HG03095 (cell line): ENCODE measurements at regions not wholly inside any gene's neighbourhood (a gene's known extent, or its start where the extent isn't known, plus 50 kb on each side); places are given as distances from the start of the nearest gene placed in this dataset.

Experiments used
- ATAC-seq: cut with Tn5 transposase; IDR thresholded peaks from one replicate; pipeline ENCODE4 v1.9.1; 2021; ENCODE audit warnings: moderate library complexity; ENCODE audit not compliant: unreplicated experiment

DNA sequence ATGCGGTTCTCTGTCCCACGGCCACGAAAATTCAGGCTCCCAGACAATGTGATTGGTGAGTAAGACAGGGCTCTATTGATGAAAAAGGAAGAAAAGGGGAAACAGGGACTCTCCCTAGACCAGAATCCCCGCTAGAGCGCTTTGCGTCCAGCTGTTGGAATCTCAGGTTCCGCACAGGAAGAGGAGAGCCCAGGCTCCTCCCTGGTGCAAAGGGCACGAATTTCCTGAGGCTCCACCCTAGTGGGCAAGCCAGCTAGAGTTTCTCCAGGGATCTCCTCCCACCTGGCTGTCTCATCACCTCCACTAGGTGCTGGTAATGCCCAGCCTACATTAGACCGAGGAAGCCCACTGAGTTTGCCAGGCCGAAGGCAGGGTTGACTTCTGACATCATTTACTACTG is 135.9 kb upstream of the SOX4 start:
- no peak for ATAC-seq

DNA sequence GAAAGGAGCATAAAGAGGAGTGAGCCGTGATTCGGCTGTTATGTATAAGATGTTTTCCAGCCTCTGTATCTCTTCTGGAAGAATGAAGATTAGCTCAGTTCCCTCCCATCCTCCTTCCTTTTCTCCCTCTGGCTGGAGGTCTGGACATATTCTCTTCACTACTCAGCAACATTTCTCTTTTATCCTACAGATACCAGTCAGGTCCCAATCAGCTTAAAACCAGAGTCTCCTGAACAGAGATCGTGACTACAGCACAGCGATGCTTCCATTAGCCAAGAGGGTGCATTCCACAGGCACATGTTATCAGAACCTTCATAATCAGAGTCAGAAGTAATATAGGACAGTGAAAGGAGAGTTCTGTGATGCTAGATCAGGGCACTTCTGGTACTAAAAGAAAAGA is 133.9 kb upstream of the SOX4 start:
- ATAC-seq: no peak

DNA sequence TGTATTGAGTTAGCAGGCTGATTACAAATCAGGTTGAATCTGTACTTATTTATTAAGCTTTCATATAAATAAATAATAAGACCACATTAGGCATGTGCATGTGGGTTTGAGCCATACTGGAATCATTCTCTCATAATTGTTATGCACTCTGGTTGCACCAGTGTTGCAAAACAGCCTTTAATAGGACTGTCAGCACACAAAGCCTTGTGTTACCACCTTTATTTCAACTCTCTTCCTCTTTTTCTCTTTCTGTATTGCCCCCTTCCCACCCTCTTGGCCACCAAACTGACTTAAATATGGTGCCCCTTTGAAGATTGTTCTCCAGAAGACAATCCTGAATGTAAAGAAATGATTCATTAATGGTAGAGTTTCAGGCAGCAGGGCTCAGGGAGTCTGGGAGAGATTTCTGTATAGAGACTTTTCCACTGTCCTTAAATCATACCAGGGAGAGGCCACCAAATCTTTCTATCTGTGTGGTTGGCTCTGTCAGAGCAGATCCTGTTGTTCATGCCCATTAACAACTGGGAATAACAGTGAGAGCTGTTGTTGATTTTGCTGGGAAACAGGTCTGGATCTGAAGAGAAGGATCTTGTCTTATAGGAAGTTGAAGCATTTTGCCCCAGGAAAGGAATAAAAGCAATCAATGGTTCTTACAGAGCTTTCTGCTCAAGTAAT is 131.6 kb upstream of the SOX4 start:
- ATAC-seq: no peak

GRCh38 chr6:21462519-21462852 is 131.1 kb upstream of the SOX4 start:
- no peak for ATAC-seq

DNA sequence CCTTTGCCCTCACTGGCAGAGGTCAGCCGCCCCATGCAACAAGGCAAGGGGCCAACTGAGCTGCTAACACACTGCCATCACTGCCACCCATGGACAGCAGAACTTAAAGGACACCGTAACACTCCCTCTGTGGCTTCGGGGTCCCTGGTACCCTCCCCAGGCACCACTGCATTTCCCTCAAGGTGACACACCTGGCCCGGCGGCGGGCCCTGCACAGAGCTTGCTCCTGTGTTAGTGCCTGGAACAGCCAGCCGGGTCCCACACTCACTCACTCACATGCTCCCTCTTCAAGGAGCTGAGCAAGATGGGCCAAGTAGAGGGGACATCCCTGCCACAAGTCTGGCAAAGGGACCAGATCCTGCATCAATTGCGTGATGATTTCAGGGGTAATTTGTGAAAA is 126.5 kb upstream of the SOX4 start:
- ATAC-seq: no peak

GRCh38 chr6:21468461-21468860 is 125.1 kb upstream of the SOX4 start:
- no peak for ATAC-seq

- ATAC-seq: no peak
These were observed 124.3 kb upstream of the SOX4 start for GRCh38 chr6:21469213-21469612.

- ATAC-seq: no peak
These were observed 117.4 kb upstream of the SOX4 start for GRCh38 chr6:21476112-21476511.

- ATAC-seq: no peak
These were observed 115.1 kb upstream of the SOX4 start for GRCh38 chr6:21478411-21478810.

DNA sequence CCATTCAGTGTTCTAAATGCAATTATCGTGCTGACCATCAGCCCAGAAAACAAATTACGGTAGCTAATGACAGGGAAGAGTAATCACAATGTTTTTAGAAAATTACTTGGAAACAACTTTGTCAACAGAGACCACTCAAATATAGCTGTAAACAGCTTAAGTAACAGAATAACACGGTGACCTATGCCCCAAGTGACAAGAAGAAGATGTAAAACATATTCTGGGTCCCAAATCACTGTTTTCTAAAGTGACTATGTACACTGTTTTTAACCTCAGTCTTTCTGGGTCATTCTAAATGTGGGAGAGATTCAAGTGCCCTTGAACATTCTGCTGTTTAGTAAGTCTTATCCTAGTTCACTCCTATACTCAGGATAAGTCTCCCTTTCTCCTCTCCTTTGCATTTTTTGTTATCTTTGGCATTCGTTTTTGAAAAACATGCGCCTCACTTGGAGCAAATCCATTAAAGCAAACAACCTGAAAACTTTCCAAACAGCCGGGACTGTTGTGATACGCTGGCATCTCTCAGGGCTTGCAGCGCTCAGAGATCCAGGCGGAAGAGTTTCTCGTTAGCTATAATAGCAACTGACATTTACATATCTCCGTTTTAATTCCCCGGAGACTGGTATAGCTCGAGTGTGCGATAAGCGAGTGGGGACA is 114.5 kb upstream of the SOX4 start:
- no peak for ATAC-seq

DNA sequence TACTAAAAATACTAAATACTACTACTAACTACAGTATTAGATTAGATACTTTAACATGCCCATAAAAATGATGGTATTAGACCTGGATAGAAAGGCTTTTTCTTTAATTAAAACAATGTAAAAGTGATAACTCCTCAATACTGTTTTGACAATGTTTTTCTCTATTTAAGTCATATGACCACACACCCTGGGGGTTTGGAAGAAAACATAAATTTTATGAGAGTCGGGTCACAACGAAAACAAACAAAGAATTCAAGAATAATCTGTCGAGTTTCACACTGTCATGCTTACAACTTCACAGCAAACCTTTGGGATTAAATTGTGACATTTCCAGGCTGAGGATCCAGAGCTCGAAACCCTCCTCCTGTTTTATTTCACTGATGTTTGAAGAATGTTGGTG is 107.4 kb upstream of the SOX4 start:
- ATAC-seq: no peak

DNA sequence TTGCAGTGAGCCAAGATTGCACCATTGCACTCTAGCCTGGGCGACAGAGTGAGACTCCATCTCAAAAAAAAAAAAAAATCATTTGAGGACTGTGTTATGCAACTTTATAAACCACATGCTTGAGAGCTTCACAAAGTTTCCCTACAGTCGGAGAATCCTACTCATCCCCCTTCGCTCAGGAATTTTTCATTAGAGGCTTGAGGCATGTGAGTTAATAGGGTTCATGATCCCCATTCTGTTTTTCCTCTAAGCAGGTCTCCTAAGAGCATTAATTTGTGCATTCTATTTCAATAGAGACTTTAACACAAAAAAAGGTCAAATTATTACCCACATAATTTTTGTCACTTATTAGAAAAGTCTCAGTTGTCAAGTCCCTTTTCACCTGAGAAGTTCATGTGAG is 103.7 kb upstream of the SOX4 start:
- ATAC-seq: no peak

- ATAC-seq: no peak
These were observed 101.6 kb upstream of the SOX4 start for GRCh38 chr6:21491955-21492354.

- ATAC-seq: no peak
These were observed 99.0 kb upstream of the SOX4 start for GRCh38 chr6:21494505-21494904.

GRCh38 chr6:21496196-21496595 is 97.4 kb upstream of the SOX4 start:
- no peak for ATAC-seq

DNA sequence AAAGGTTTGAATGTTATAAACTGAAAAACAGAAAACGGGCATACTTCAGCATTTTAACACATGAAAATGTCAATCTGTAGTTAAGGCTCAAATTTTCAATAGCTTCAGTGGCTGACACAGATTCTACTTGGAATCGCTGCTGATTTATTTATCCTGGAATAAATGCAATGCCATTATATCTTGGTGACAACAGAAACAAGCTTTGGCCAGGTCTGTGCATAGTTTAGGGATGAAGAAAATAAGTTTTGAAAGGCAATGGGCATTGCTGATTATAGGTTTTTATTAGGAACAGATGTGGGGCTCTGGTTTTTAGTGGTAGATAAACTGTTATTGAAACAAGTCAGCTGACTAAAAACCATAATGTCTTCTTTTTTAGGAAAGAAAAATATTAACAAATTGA is 96.8 kb upstream of the SOX4 start:
- no peak for ATAC-seq

DNA sequence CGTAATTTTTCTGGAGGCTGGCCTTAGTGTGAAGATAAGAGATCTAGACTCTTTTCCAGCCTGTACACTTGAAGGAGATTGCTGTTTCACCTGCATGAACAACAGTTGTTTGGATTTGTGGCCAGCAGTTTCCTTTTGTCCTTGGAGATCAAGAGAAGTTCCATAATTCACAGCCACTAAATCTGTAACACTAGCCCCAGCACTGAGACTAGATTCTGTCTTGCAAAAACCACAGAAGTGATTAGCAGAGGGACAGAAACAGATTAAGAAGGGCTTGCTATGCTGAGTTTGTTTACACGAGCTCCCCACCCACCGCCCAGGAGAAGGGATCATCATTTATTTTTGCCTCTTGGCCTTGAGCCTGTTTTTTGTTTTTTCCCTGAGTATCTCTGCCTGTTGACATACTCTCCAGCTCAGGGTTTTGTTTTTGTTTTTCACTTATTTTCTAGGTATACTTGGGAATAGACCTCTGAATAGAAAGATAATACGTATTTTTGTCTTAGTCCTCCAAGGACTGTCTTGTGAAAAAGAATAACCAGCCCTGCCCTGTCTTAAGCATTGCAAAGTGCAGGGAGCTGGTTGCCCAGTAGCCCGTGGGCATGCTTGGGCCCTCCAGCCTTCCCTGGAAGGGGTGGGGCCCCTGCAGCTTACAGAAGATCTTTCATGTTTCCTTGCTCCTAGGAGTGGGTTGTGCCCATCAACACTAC is 93.1 kb upstream of the SOX4 start:
- no peak for ATAC-seq

- no peak for ATAC-seq
These were observed 92.6 kb upstream of the SOX4 start for GRCh38 chr6:21501021-21501354.

DNA sequence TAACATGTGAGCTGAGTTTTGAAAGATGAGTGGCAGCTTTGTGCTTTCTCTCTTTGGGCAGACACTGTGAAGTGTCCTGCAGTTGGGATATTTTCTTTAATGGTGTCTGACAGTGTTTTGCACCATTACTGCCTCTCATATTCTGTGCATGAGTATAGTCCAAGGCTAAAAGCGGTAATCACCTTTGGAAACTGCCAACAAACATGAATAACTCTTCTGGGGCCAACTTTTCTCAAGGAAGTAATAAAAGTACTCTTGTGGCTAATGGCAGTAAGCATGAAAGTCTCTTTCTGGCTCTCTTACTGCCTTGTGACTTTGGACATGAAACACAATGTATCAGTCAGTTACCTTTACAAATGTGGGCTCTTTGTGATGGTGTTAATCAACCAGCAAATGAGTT is 91.7 kb upstream of the SOX4 start:
- ATAC-seq: no peak

DNA sequence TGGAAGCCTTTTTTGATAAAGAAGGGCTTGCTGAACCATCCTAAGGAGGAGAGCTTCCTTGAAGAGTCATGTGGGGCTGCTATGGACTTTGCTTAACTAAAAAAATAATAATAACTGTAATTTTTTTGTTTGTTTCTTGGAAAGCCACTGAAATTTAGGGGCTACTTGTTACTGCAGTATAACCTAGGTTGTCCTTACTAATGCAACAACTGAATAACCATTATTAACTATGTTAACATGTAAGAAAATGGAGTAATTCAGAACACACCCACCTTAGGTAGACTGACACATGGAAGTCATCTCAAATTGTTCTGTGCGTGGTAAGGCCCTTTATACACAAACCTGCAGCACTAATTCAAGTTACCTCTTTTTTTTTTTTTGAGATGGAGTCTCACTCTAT is 90.9 kb upstream of the SOX4 start:
- no peak for ATAC-seq

- ATAC-seq: no peak
These were observed 88.8 kb upstream of the SOX4 start for GRCh38 chr6:21504790-21505189.

GRCh38 chr6:21505574-21505990 is 88.0 kb upstream of the SOX4 start:
- no peak for ATAC-seq

DNA sequence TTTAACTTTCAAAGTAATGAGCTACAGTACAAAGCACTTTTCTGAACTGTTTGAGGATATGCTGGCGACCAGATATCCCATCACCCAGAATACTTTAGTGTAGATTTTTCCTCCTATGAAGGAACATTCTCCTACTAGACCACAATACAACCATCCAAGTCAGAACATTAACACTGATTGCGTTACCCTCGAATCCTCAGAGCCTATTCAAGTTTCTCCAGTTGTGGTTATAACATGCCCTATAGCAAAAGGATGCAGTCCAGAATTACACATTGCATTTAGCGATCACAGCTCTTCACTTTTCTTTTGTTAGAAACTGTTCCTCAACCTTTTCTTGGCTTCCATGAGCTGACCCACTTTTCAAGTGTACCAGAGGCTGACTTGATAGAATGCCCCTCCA is 87.4 kb upstream of the SOX4 start:
- ATAC-seq: no peak
